ENCODE measurements at regions not wholly inside any gene's neighbourhood (a gene's known extent, or its start where the extent isn't known, plus 50 kb on each side); places are given as distances from the start of the nearest gene placed in this dataset.

- Histone ChIP-seq H3K4me3 (ENCODE audit: low read depth, low read length) (no peak overlapping the region), H3K9me3 (ENCODE audit: control insufficient read depth, insufficient read depth, low read length) (peaks cover 21% of the 10 kb centered on the region), H3K27ac (ENCODE audit: low read depth, low read length) (no peak overlapping the region), H3K27me3 (ENCODE audit: control insufficient read depth, insufficient read depth, low read length) (no peaks in the 10 kb centered on the region)
- ChIA-PET POLR2A (no interaction called here), CTCF (no interaction called here)
- no peak for DNase-seq (ENCODE audit: low read depth, low spot score)
- no peak for TF ChIP-seq CTCF (IDR thresholded peaks at IDR 0.05; ENCODE audit: low read depth, low read length)
Measured at GRCh38 chr22:44617828-44618227, 84.2 kb upstream of the PRR5 start.

GRCh38 chr22:44616882-44617655, 84.9 kb upstream of the PRR5 start:
- Histone ChIP-seq H3K9me3 (ENCODE audit: control insufficient read depth, insufficient read depth, low read length) (peaks cover 26% of the 10 kb centered on the region), H3K4me3 (ENCODE audit: low read depth, low read length) (no peak overlapping the region), H3K27ac (ENCODE audit: low read depth, low read length) (no peak overlapping the region), H3K27me3 (ENCODE audit: control insufficient read depth, insufficient read depth, low read length) (no peaks in the 10 kb centered on the region)
- POLR2A ChIA-PET = no interaction called here
- CTCF ChIA-PET = no interaction called here
- no peak for TF ChIP-seq CTCF (IDR thresholded peaks at IDR 0.05; ENCODE audit: low read depth, low read length)
- no peak for DNase-seq (ENCODE audit: low read depth, low spot score)

- peaks cover 33% of the 10 kb centered on the region for H3K9me3 ChIP-seq (ENCODE audit: control insufficient read depth, insufficient read depth, low read length)
- DNase-seq (ENCODE audit: low read depth, low spot score) = no peak
- H3K4me3 ChIP-seq (ENCODE audit: low read depth, low read length) = no peak overlapping the region
- POLR2A ChIA-PET = no interaction called here
- H3K27me3 ChIP-seq (ENCODE audit: control insufficient read depth, insufficient read depth, low read length) = no peaks in the 10 kb centered on the region
- no peak for TF ChIP-seq CTCF (IDR thresholded peaks at IDR 0.05; ENCODE audit: low read depth, low read length)
- H3K27ac ChIP-seq (ENCODE audit: low read depth, low read length) = no peak overlapping the region
- CTCF ChIA-PET = no interaction called here
Measured at GRCh38 chr22:44616461-44616860, 85.5 kb upstream of the PRR5 start.

GRCh38 chr22:44615602-44616180, 86.3 kb upstream of the PRR5 start:
- H3K27ac ChIP-seq (ENCODE audit: low read depth, low read length) = no peak overlapping the region
- TF ChIP-seq CTCF (IDR thresholded peaks at IDR 0.05; ENCODE audit: low read depth, low read length) = no peak
- ChIA-PET POLR2A (no interaction called here), CTCF (no interaction called here)
- no peak for DNase-seq (ENCODE audit: low read depth, low spot score)
- peaks cover 40% of the 10 kb centered on the region for H3K9me3 ChIP-seq (ENCODE audit: control insufficient read depth, insufficient read depth, low read length)
- H3K4me3 ChIP-seq (ENCODE audit: low read depth, low read length) = no peak overlapping the region
- no peaks in the 10 kb centered on the region for H3K27me3 ChIP-seq (ENCODE audit: control insufficient read depth, insufficient read depth, low read length)

- Histone ChIP-seq H3K27me3 (ENCODE audit: control insufficient read depth, insufficient read depth, low read length) (no peaks in the 10 kb centered on the region), H3K27ac (ENCODE audit: low read depth, low read length) (no peak overlapping the region), H3K4me3 (ENCODE audit: low read depth, low read length) (no peak overlapping the region), H3K9me3 (ENCODE audit: control insufficient read depth, insufficient read depth, low read length) (peaks cover 40% of the 10 kb centered on the region)
- CTCF ChIA-PET = no interaction called here
- POLR2A ChIA-PET = interaction anchor here (0.6 kb wide), 1 partner anchor 15 kb away, joined by 3 read pairs; no protein-coding TSS in a partner anchor
- no peak for DNase-seq (ENCODE audit: low read depth, low spot score)
- no peak for TF ChIP-seq CTCF (IDR thresholded peaks at IDR 0.05; ENCODE audit: low read depth, low read length)
Measured at GRCh38 chr22:44615146-44615545, 86.9 kb upstream of the PRR5 start.

Data from AG04450 (cell line).